Cardiac muscle cell (in vitro differentiated cells and primary cell): ENCODE measurements at regions not wholly inside any gene's neighbourhood (a gene's known extent, or its start where the extent isn't known, plus 50 kb on each side); places are given as distances from the start of the nearest gene placed in this dataset.

Experiments
- DNase-seq, 2 donors: peaks; one replicate each; pipeline versions ENCODE4 v3.0.0 to v3.0.0-alpha.2; 2010 to 2017; ENCODE audit warnings: low read depth in 1 of 2, low spot score in 1 of 2
- H3K27ac ChIP-seq: fragments of 200-600 bp; sonication (generic); 2 replicates; pipeline ENCODE4 v1.5.1; 2016
- H3K27me3 ChIP-seq: fragments of 200-600 bp; sonication (generic); 2 replicates; pipeline ENCODE4 v1.6.0; 2016; ENCODE audit warnings: control low read depth
- H3K36me3 ChIP-seq: fragments of 200-600 bp; sonication (generic); 2 replicates; pipeline ENCODE4 v1.5.1; 2016; ENCODE audit warnings: control low read depth
- H3K4me1 ChIP-seq: fragments of 200-600 bp; sonication (generic); 2 replicates; pipeline ENCODE4 v1.8.1; 2017; ENCODE audit warnings: low read depth, mild to moderate bottlenecking, mixed run types
- H3K4me3 ChIP-seq: fragments of 200-600 bp; sonication (generic); 2 replicates; pipeline ENCODE4 v1.5.1; 2016; ENCODE audit warnings: mild to moderate bottlenecking
- H3K9me3 ChIP-seq: fragments of 200-600 bp; sonication (generic); 2 replicates; pipeline ENCODE4 v1.5.1; 2017; ENCODE audit warnings: low read depth, mild to moderate bottlenecking, control low read depth
- CTCF ChIP-seq: IDR thresholded peaks from 2 replicates; pipeline ENCODE4 v1.5.1; 2012; ENCODE audit warnings: low read depth, mild to moderate bottlenecking, low read length

- no peaks in the 10 kb centered on the region for H3K36me3 ChIP-seq
- H3K9me3 ChIP-seq: no peaks in the 10 kb centered on the region
- H3K27me3 ChIP-seq: no peaks in the 10 kb centered on the region
- H3K4me1 ChIP-seq: no peaks in the 10 kb centered on the region
- no peak overlapping the region for H3K27ac ChIP-seq
- no peak overlapping the region for H3K4me3 ChIP-seq
- DNase-seq: no peak
- no peak for TF ChIP-seq CTCF
Observed at GRCh38 chr3:39751286-39751685, 58.1 kb upstream of the MYRIP start.

GRCh38 chr3:39752019-39752637 lies 57.3 kb upstream of the MYRIP start:
- DNase-seq: no peak
- Histone ChIP-seq H3K4me3 (no peak overlapping the region), H3K9me3 (no peaks in the 10 kb centered on the region), H3K36me3 (no peaks in the 10 kb centered on the region), H3K27ac (no peak overlapping the region), H3K4me1 (no peaks in the 10 kb centered on the region), H3K27me3 (no peaks in the 10 kb centered on the region)
- TF ChIP-seq CTCF: no peak

- TF ChIP-seq CTCF: no peak
- Histone ChIP-seq H3K4me3 (no peak overlapping the region), H3K9me3 (no peaks in the 10 kb centered on the region)
Observed at GRCh38 chr3:39752751-39753150, 56.7 kb upstream of the MYRIP start.

DNA sequence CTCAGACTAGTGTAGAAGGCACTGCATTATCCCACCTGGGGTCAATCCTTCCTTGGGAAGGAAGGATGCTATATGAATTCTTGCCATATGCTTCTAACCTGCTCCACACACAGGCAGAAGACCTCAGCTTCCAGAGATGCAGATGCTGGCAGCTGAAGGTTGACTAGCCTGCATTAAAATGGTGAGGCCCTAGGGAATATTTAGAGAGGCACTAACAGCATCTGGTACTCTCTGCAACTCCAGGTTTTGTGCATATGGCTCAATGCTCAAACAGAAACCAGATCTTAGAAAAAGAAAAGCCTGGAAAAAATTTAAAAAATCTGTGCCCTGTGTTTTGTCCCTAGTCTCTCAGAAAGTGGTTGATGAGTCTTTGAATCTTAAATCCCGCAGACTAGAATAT lies 56.0 kb upstream of the MYRIP start:
- H3K36me3 ChIP-seq: no peaks in the 10 kb centered on the region
- no peak overlapping the region for H3K4me3 ChIP-seq
- no peaks in the 10 kb centered on the region for H3K4me1 ChIP-seq
- no peaks in the 10 kb centered on the region for H3K9me3 ChIP-seq
- no peak for DNase-seq
- no peaks in the 10 kb centered on the region for H3K27me3 ChIP-seq
- TF ChIP-seq CTCF: no peak
- H3K27ac ChIP-seq: no peak overlapping the region

More at GRCh38 chr3:39752751-39753150, 56.7 kb upstream of the MYRIP start:
- no peaks in the 10 kb centered on the region for H3K27me3 ChIP-seq
- no peaks in the 10 kb centered on the region for H3K36me3 ChIP-seq
- no peaks in the 10 kb centered on the region for H3K4me1 ChIP-seq
- DNase-seq: peak in 1 of 2 donors; percentile 21
- H3K27ac ChIP-seq: no peak overlapping the region

DNA sequence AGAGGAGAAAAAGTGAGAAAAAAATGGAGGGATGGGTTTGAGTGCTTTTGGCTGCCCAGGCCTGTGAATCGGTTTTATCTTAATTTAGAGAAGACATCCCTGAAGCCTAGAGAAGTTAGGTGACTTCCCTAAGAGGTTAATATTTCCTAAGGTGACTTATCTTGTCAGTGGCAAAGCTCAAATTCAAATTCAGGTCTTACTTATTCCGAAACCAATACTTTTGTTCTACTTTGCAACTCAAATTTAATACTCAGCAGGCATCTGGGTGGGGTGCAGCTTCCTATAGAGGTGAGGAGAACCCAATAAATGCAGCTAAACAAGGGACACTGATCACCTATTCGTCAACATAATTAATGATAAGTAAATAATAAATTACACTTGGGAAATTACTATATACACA lies 54.9 kb upstream of the MYRIP start:
- Histone ChIP-seq H3K9me3 (no peaks in the 10 kb centered on the region), H3K27me3 (no peaks in the 10 kb centered on the region), H3K4me3 (no peak overlapping the region), H3K36me3 (no peaks in the 10 kb centered on the region), H3K4me1 (no peaks in the 10 kb centered on the region), H3K27ac (no peak overlapping the region)
- no peak for DNase-seq
- no peak for TF ChIP-seq CTCF
